ENCODE measurements at regions not wholly inside any gene's neighbourhood (a gene's known extent, or its start where the extent isn't known, plus 50 kb on each side); places are given as distances from the start of the nearest gene placed in this dataset.

DNA sequence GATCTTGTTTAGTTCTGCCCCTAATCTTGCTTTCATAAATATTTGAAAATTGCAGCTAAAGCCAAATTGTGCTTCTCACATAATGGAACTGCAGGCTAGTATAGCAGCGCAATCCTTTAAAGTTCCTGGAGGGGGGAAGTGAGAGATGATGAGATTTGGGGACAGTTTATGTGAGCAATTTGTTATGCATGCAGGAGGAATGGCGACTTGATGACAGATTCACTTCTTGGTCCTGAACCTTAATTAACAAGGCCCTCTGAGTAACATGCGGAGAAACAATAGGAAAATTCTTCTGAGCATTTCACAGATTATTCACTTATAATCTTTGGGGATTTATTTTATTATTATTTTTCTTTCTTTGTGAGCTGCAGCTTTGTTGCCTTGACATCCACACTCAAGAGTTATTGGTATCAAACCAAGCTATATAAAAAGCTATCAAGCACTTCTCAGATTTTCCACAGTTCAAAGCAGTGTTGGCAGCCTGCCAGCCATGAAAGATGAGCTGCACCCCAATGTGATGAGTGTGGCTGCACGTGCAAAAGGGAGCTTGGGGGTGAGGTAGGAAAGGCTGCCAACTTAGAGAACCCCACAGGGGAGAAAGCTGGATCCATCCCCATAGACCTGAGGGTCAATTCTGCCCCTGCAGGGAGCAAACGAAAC lies 1662.2 kb upstream of the FLRT2 start:
- no peaks in the 10 kb centered on the region for H3K4me1 ChIP-seq
- no peaks in the 10 kb centered on the region for H3K9me3 ChIP-seq
- no peaks in the 10 kb centered on the region for H3K36me3 ChIP-seq
- no peak overlapping the region for H3K4me3 ChIP-seq
- H3K27ac ChIP-seq = no peak overlapping the region
- intact Hi-C loops (cut with DNase I) = no loop called here
- H3K27me3 ChIP-seq = no peaks in the 10 kb centered on the region
- ATAC-seq = no peak
- no peak for DNase-seq
- no peak for TF ChIP-seq CTCF (IDR thresholded peaks at IDR 0.05)

DNA sequence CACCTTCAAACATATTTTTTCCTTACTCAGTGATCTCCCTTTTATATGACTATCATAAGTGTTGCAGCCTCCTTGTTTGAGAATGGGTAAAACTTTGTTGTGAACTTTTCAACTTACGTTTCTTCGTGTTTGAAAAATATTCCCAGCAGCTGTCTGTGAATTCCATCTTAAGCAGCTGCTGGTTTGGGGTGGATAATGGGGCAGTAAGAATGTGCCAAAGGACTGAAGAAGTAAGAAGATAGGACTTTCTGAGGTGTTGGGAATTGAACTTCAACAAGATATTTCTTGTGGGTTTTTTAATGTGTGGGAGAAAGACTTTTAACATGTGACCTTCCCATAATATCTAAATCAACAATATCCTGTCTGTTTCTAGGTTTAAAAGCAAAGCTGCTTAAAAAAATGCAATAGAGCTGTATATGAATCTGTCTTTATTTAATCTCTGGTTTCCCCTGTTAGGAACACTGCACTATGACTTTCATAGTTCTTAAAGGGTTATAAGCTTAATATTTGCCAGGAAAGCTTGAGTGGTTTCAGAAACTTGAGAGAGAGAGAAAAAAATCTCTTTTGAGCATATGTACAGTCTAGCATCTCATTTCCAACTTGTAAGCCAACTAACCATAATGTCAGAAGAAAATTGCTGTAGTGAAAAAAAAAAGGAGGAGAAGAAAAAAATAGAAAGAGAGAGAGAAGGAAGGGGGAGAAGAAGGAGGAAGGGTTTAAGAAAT lies 1659.2 kb upstream of the FLRT2 start:
- ATAC-seq (no peak), DNase-seq (no peak)
- no peak overlapping the region for H3K27ac ChIP-seq
- no peak overlapping the region for H3K4me3 ChIP-seq
- H3K4me1 ChIP-seq = no peaks in the 10 kb centered on the region
- no peaks in the 10 kb centered on the region for H3K36me3 ChIP-seq
- intact Hi-C loops (cut with DNase I) = no loop called here
- no peaks in the 10 kb centered on the region for H3K9me3 ChIP-seq
- no peak for TF ChIP-seq CTCF (IDR thresholded peaks at IDR 0.05)
- no peaks in the 10 kb centered on the region for H3K27me3 ChIP-seq

DNA sequence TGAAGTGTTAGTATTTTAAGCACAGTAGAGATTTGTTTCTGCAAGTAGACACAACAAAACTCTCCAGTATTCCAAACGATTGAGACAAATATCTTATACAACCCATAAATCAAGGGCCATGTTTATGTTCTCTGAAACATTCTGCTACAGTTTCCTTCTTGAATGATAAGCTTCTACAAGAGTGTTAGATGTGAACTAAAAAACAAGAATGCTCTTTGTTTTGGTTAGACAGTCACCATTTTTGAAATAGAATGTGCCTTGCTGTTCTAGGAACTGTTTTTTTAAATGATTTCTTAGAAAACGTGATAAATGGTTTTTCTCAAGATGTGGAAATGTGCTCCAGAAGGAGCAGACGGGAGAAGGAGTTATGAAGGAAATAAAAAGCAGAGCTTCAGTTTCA lies 1656.3 kb upstream of the FLRT2 start:
- DNase-seq (no peak), ATAC-seq (no peak)
- no peak for TF ChIP-seq CTCF (IDR thresholded peaks at IDR 0.05)
- no peak overlapping the region for H3K27ac ChIP-seq
- intact Hi-C loops (cut with DNase I) = no loop called here
- H3K36me3 ChIP-seq = no peaks in the 10 kb centered on the region
- no peak overlapping the region for H3K4me3 ChIP-seq
- no peaks in the 10 kb centered on the region for H3K4me1 ChIP-seq
- H3K27me3 ChIP-seq = no peaks in the 10 kb centered on the region
- H3K9me3 ChIP-seq = no peaks in the 10 kb centered on the region

DNA sequence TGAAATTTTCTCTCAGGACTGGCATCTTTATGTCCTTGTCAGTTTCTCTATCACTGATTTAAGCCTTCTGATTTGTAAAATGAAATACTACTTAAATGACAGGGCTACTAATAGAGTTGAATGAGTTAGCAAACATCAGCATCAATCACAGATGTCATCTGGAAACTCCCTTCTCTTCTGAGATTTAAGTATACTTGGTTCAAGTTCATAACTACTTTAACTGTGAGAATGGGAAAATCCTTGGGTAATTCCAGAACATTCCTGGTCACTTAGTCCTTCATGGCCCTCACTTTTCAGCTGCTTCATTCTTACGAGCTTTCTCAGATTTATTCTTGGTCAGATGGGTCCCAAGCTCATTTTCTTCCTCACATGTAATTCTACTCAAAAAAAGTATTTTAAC lies 1655.3 kb upstream of the FLRT2 start:
- no peaks in the 10 kb centered on the region for H3K9me3 ChIP-seq
- no peak overlapping the region for H3K4me3 ChIP-seq
- no peaks in the 10 kb centered on the region for H3K4me1 ChIP-seq
- no peak overlapping the region for H3K27ac ChIP-seq
- ATAC-seq (no peak), DNase-seq (no peak)
- intact Hi-C loops (cut with DNase I) = no loop called here
- H3K27me3 ChIP-seq = no peaks in the 10 kb centered on the region
- H3K36me3 ChIP-seq = no peaks in the 10 kb centered on the region
- no peak for TF ChIP-seq CTCF (IDR thresholded peaks at IDR 0.05)

GRCh38 chr14:83883732-83884131 lies 1646.2 kb upstream of the FLRT2 start:
- no peaks in the 10 kb centered on the region for H3K9me3 ChIP-seq
- no peak overlapping the region for H3K27ac ChIP-seq
- H3K36me3 ChIP-seq = no peaks in the 10 kb centered on the region
- intact Hi-C loops (cut with DNase I) = no loop called here
- DNase-seq = no peak
- ATAC-seq = no peak
- no peak overlapping the region for H3K4me3 ChIP-seq
- no peak for TF ChIP-seq CTCF (IDR thresholded peaks at IDR 0.05)
- H3K4me1 ChIP-seq = no peaks in the 10 kb centered on the region
- H3K27me3 ChIP-seq = no peaks in the 10 kb centered on the region
